A549 (cell line): ENCODE measurements at regions not wholly inside any gene's neighbourhood (a gene's known extent, or its start where the extent isn't known, plus 50 kb on each side); places are given as distances from the start of the nearest gene placed in this dataset.

Source experiments
- CTCF ChIP-seq: fragments of >200 bp; sonication (Bioruptor Twin); formaldehyde crosslinking; IDR thresholded peaks from 3 replicates; pipeline ENCODE4 v1.5.1; 2016
- HDAC2 ChIP-seq: fragments of 200-600 bp; sonication (generic); IDR thresholded peaks from 2 replicates; pipeline ENCODE4 v1.6.1; 2016
- HMGXB4 ChIP-seq: fragments of 250-450 bp; sonication (Bioruptor Pico); IDR thresholded peaks from 2 replicates; pipeline ENCODE4 v1.5.0; 2021; ENCODE audit warnings: mild to moderate bottlenecking, moderate library complexity, borderline replicate concordance
- JUN ChIP-seq, 2 experiments: fragments of >200 bp; sonication (Bioruptor Twin); formaldehyde crosslinking; IDR thresholded peaks; 2 replicates in 1 of 2; 3 replicates in 1 of 2; pipeline ENCODE4 v1.6.1; 2016 to 2017
- MAFK ChIP-seq: fragments of 450-650 bp; IDR thresholded peaks from 2 replicates; pipeline ENCODE4 v1.6.1; 2014; ENCODE audit not compliant: partially characterized antibody
- POLR2A ChIP-seq: IDR thresholded peaks from 2 replicates; pipeline ENCODE4 v1.6.1; 2012; ENCODE audit warnings: mild to moderate bottlenecking, low read length
- POLR2AphosphoS2 ChIP-seq: conservative IDR thresholded peaks from 2 replicates; pipeline ENCODE4 v1.6.1; 2012; ENCODE audit warnings: low read length, improper control_type of control experiment, inconsistent platforms
- ZC3H11A ChIP-seq: fragments of 450-650 bp; IDR thresholded peaks from 2 replicates; pipeline ENCODE4 v1.6.1; 2014; ENCODE audit warnings: antibody characterized with exemption, mild to moderate bottlenecking
- TF ChIP-seq, protein P1 (sequence below): fragments of 150-350 bp; IDR thresholded peaks from 2 replicates; pipeline ENCODE4 v1.6.1; 2014; ENCODE audit warnings: low read depth, mild to moderate bottlenecking, low read length

- no peak for TF ChIP-seq JUN (IDR thresholded peaks at IDR 0.05)
- TF ChIP-seq CTCF, result no peak
- TF ChIP-seq HMGXB4 (CRISPR knock-in tag), result no peak
- TF ChIP-seq POLR2AphosphoS2, result no peak
- no peak for TF ChIP-seq ZC3H11A
- no peak for TF ChIP-seq POLR2A
- TF ChIP-seq MAFK, result no peak
- no peak for TF ChIP-seq HDAC2
- TF ChIP-seq, protein P1, sequence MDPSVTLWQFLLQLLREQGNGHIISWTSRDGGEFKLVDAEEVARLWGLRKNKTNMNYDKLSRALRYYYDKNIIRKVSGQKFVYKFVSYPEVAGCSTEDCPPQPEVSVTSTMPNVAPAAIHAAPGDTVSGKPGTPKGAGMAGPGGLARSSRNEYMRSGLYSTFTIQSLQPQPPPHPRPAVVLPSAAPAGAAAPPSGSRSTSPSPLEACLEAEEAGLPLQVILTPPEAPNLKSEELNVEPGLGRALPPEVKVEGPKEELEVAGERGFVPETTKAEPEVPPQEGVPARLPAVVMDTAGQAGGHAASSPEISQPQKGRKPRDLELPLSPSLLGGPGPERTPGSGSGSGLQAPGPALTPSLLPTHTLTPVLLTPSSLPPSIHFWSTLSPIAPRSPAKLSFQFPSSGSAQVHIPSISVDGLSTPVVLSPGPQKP, result no peak
Measured at GRCh38 chrX:13934731-13935130, 95.0 kb downstream of the GEMIN8 start.
